LNCAP (cell line): ENCODE measurements at regions not wholly inside any gene's neighbourhood (a gene's known extent, or its start where the extent isn't known, plus 50 kb on each side); places are given as distances from the start of the nearest gene placed in this dataset.

ENCODE experiments used
- CTCF ChIP-seq: fragments of 450-650 bp; IDR thresholded peaks from 2 replicates; pipeline ENCODE4 v1.5.1; 2017; ENCODE audit warnings: mild to moderate bottlenecking

DNA sequence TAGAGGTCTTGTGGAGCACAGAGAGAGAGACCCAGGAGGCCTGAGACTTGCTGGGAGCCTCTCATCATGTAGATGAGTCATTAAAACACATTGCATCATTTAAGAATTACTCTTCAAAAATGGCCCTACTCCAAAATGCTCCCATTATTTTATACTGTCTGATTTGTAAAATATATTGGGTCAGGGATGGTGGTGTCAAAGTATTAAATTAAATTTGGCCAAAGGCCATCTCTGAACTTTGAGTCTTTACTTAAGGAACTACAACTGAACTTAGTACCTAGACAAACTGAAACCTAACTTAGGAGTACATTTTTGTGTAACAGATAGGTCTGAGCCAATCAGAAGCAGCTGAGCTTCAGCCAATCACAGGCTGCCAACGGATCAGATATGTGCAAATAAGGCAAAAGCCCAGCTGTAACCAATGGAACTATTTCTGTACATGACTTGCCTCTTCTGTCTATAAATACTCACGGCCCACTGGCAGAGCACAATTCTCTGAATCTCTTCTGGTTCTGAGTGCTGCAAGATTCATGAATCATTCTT, 657.2 kb downstream of the TLE1 start:
- no peak for TF ChIP-seq CTCF

DNA sequence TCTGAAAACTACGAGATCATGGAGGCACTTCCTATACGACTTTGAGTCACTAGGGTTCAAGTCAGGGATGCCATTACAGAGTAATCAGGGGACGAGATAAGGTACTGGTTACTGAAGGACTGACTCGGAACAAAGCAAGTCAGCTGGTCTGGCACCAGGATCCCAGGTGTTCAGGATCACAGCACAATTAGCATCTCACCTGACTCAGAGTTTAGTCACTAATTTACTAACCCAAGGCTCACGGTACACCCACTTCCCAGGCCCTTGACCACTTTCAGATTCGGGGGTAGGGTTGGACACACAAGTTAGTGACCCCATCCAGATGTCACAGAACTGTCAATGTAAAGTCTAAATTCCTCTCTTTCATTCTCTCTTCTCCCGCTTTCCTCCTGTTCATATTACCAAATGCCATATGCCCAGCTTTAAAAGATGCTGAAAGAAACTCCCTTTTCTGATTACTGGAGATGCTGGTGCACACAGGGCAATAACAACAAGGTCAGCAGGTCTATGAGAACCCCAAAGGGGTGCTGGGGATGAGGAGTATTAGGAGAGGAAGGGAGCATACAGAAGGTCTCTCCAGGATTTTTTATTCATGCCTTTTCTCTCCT, 657.8 kb downstream of the TLE1 start:
- TF ChIP-seq CTCF, result no peak

DNA sequence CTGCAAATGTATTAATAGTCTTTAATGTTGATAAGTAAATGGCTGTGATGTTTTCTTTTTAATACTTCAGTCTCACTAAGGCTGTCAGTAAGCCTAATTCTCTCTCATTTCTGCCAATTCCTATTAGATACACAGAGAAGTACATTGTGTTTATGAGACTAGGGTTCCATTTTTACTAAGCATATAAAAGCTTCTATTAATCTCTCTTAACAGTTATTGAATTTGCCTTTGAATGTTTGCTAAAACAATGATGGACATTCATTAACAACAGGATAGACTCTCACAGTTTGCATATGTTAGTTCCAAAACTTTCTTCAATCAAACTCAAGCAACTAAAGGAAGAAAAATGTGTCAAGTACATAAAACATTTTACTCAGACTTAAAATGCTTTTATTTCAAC, 659.3 kb downstream of the TLE1 start:
- TF ChIP-seq CTCF, result no peak

GRCh38 chr9:81028504-81028903, 660.8 kb downstream of the TLE1 start:
- TF ChIP-seq CTCF, result no peak

GRCh38 chr9:81022177-81022576, 667.2 kb downstream of the TLE1 start:
- no peak for TF ChIP-seq CTCF

GRCh38 chr9:81002906-81003305, 686.4 kb downstream of the TLE1 start:
- TF ChIP-seq CTCF, result no peak

- no peak for TF ChIP-seq CTCF
Observed at GRCh38 chr9:81002242-81002641, 687.1 kb downstream of the TLE1 start.

GRCh38 chr9:80995759-80996158, 693.6 kb downstream of the TLE1 start:
- TF ChIP-seq CTCF, result no peak
